GM18507 (cell line): ENCODE measurements at regions not wholly inside any gene's neighbourhood (a gene's known extent, or its start where the extent isn't known, plus 50 kb on each side); places are given as distances from the start of the nearest gene placed in this dataset.

Experiments
- DNase-seq: peaks from one replicate; pipeline ENCODE4 v3.0.0; 2011; ENCODE audit warnings: low read depth; ENCODE audit not compliant: insufficient read length; ENCODE audit errors: extremely low spot score
- FAIRE-seq: peaks from 2 replicates; lab custom pipeline; 2011; peaks lifted over from hg19 to GRCh38; lab: Jason Lieb, UNC

DNA sequence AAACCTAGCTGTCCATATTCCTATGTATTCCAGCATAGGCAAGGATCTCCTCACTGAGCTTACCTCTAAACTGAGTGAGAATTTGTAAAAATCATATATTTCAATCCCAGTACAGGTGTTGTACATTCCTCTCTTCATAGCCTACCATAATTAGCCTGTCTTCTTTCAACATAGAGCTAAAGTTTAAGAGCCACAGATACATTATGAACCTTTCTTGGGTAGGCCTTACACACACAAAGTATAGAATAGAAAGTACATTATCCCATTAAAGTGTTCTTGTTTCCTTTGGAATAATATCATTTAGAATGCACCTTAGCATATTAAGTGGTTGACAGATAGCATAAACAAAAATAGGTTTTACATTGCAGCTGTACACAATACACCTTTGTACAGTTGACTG lies 282.1 kb upstream of the TMEM161B start:
- DNase-seq (no peak), FAIRE-seq (no peak)

DNA sequence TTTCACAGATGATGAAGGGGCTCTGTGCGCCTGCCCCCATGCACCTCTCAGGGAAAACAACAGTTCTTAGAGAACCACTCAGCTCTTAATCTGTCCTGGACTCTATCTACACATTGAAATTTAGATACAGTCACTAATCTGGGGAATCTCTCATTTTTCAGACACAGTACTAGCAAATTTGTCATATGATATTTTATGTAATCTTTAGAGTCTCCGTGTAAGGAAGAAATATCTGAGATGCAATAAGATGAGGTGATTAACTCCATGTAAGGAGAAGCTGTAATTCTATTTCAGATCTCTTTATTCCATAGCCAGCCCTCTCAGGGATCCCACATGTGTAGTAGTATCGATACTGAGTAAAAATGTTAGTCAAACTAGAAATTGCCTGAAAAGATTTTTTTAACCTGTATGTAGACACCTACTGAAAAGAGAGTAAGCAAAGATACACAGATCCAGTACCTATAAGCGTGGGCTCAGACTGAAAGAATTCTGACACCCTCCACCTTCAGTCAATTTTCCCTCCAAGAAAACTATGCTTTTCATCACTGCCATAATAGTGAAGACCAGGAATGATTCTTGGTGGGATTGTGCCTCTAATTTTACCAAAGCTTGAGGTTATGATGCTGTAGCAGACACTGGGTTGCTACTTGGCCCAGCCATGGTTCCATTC lies 279.6 kb upstream of the TMEM161B start:
- FAIRE-seq (no peak), DNase-seq (no peak)

DNA sequence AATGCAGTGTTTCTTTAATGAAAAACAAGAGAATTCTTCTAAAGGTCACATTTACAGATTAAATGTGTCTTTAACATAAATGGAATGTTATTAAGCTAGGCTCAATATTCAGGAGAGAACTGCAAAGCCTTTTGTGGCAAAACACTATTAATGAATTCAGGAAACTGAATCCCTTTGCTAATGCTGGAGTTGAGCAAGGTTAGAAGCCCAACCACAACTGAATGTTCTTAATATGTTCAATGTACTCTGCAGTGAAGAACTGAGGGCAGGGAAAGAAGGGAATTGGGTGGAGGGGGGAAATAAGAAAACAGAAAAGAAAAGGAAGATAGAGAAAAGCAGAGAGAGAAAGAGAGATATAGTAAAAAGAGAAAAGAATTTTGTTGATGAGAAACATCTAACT lies 276.7 kb upstream of the TMEM161B start:
- FAIRE-seq (no peak), DNase-seq (no peak)

DNA sequence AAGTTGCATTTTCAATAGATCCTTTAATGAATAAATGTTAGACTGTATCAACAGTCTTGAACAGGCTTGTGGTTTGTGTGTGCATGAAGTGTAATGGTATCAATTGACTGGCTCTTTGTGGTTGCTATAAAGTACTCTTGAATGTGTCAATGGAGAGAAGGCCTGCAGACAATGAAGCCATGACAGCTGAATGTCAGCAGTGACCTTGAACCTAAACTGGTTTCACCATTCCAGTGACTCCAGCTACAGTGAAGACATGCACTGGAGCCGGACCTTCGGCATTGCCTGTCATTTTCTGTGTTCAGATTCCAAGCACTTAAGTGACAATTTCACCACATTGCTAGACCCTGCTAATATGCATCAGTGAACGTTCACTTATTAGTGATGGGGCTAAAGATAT lies 276.0 kb upstream of the TMEM161B start:
- no peak for FAIRE-seq
- no peak for DNase-seq

DNA sequence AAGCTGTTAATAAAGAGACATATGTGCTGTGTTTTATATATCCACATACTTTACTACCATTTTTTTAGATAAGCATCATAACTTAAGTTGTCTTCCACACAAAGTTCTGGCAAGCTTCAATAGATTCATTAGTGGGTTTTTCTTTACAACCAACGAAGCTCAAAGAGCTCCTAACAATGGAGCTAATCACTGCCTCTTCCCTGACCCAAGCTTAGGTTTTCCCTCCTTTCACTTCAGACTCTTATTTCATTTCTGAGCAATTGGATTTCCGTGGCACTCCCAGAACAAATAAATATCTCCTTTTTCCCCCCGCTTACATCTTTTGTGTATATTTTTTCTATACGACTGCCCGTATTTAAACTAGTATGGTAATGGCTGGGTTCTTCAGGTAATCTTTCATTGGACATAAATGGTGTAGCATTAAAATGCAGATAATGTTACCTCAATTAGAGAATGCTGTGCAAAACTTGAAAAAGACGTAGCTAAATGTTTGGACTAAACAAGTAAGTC lies 275.5 kb upstream of the TMEM161B start:
- no peak for FAIRE-seq
- no peak for DNase-seq

DNA sequence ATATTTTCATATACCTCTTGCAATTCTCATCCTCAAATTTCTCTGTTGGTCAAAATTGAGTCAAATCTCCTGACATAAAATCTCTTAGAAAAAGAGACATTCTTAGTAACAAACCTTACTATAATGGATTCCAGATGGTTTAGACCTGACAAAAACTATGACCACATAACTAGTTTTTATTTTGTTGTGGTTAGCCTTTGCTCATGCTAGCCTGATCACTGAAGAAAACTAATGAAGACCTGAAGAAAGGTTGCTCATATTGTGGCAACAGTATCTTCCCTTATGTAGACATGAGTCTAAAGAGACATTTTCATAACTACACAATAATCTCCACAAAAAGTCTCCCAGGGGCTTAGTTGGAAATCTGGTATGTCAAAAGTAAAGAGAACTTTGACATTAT lies 274.1 kb upstream of the TMEM161B start:
- no peak for DNase-seq
- no peak for FAIRE-seq

DNA sequence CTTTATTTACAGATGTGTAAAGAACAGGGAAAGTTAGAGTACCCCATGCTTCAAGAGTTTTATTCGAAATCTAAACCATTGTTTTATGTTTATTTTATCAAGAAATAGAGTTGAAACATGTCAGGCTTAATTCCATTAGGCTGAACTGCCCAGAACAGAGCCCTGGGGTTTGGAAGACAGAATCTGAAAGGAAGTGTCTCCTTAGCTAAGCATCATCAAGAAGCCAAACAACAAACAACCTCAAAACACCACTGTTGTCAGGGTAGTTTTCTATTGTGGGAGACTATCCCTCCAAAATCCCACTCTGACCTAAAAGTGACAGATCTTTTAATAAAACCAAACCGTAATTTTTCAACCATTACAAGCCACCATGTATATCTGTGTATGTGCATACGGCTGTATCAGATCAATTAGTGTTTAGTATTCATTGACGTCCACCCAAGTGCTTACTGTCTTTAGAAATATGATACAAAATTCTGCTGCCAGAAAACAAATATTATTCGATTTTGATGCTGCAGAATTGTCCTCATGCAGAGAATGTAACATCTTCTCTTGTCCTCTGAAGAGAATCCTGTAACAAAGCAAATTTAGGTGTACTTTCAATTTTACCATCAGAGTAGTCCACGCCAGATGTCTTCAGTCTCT lies 271.9 kb upstream of the TMEM161B start:
- no peak for FAIRE-seq
- DNase-seq: no peak

DNA sequence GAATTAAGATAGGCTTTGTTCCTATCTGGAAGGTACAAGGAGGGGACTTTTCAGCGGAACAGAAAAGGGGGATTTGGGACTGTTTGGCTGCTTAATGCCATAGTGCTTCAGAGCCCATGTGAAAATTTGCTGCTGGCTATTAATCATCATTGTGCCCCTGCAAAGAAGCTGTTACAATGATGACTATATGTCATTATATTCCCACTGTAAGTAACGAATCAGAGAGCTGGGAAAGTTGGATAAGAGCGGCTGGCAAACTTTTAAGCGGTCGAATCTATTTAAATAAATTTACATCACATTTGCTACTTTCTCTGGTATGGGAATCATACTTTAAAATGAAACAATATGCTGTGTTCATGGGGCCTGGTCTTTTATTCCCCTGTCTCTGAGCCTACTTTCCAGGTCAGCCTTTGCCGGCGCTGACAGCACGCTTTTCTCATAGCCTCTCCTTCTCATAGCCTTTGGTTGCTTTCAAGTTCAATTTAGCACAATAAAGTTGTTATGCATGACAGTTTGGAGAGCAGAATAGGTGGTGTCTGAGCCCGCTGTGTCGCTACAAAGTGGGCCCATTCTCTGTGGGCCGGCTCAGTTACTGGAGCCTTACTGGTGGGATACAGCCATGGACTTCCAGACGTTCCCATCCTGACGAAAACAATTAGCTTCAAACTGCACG lies 271.2 kb upstream of the TMEM161B start:
- FAIRE-seq (no peak), DNase-seq (no peak)

DNA sequence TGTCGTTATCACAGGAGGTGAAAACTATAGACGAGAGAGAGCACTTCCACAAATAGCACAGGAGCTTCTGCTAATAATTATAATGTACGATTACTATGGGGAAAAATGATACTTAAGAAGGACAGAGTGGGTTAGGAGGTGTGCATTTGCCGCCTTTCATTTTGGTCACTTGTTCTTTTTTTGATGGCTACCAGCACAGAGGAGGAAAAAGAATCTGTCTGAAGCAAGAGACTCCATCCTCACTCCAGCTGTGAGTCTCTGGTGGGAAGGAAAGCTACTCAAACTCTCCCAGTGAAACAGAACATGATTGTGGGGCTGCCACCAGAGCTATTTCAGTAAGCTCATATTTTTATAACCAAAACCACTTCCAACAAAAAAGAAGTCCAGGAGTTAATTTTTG lies 270.4 kb upstream of the TMEM161B start:
- no peak for FAIRE-seq
- DNase-seq: no peak

DNA sequence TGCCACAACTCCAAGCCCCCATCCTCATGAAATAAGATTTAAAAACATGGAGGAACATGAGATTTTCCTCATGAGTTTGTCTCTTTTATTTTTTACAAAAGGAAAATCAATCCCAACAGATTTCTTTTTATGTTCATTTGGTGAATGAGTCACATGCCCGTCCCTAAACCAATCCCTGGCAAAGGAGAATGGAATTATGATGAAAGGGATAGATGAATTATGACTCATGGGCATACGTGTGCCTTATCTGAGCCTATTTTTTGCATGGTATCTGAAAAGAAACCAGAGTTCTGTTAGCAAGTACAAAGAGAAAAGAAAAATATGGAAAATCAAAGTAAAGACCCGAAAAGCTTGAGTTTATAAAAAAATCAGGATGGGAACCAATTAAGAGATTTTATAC lies 267.5 kb upstream of the TMEM161B start:
- FAIRE-seq: no peak
- DNase-seq: no peak

DNA sequence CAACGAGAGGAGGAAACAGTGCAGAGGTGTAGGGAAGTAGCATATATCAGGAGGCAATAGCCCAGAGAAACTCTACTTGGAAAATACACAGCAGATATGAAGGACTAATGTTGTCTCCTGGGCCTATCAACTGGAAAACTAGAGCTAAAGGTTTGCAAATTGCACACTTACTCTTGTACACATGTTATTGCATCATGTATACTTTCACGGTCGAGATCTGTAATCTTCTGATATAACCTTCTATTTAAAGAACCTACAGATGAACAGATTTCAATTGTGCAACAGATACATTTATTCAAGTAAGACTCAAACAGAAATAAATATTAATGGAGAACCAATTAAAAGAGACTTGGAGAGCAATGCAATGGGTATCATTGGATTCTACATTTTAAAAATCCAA lies 256.3 kb upstream of the TMEM161B start:
- FAIRE-seq (no peak), DNase-seq (no peak)

DNA sequence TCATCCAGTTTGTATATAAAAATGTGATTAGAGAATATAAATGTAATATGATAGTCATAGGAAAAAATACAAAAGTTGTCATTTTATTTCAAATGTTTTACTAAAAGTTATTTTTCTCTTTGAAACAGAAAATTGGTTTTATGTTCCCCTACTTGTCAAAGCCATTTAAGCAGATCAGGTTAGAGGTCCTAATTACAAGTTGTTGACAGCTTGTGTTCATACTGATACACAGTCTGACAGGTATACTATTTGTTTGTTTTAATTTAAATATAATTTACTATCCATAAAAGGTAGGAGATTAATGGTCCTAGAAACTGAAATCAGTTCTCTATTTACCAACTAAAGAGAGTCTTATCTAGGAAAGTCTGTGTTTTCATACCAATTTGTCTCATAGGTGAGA lies 250.4 kb upstream of the TMEM161B start:
- no peak for FAIRE-seq
- DNase-seq: no peak

DNA sequence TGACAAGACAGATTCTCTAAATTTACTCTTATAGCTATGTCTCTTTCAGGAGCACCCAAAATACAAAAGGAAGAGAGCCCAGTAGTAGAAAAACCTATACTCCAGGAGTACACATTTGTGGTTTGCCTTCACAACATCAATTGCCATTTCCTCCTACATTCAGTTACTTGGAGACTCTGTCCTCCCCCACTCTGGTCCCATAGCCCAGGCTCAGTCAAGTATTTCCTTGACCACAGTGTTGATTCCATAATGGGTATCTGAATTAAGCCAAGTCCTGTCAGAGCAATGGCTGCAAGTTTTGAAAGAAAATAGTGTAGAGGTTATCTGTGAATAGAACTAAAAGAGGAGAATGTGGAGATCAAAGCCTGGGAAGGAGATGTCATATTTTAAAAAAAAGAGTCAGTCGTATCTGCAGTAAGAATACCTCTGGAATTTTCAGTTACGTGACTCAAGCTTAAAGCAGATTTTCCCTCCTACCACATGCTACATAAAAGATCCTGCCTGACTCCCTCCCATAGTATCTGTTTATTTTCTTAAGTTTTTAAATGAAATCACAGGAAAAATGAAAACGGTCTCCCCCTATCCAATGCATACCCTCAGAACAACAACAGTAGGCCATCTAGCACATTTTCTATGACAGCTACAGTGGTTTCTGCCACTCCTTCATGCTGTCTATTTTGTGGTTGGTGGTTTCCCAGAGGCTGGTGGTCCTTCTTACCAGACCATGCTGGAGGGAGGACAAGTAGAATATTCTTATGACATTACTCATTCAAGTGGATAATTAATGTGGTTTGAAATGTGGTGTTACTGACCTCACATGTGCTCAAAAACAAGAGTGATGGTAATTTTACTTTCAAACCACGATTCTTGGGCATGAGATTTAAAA lies 249.7 kb upstream of the TMEM161B start:
- DNase-seq (no peak), FAIRE-seq (no peak)

DNA sequence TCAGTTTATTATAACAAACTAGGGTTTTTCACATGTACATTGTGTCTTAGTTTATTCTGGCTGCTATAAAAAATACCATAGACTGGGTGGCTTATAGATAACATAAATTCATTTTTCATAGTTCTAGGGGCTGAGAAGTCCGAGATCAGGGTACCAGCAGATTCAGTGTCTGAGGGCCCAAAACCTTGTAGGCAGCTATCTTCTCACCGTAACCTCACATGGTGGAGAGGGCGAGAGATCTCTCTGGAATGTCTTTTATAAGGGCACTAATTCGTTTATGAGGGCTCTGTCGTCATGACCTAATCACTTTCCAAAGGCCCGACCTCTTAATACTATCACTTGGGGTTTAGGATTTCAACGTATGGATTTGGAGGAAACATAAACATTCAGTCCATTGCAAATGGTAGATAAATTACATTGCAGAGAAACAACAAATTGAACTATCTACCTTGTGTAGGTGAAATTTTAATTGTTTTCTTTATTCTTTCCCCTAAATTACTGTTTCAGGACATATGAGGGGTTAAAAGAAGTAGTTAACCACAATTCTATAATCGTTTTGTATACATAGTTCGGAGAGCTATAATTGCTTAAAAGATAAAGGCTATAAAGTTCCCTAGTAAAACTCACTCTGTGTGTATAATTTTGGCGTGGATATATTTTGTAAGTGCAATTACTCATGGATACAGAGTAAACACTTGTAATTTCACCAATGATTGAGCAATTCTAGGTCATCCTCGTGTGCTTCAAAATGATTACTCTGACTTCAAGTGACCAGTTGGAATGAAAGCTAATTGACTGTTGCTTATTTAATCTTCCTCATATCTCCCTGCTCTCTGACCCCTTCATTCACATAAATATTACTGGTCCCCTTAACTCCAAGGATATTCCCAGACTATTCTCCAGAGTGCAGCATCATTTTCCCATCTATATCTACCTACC lies 247.5 kb upstream of the TMEM161B start:
- DNase-seq (no peak), FAIRE-seq (no peak)

DNA sequence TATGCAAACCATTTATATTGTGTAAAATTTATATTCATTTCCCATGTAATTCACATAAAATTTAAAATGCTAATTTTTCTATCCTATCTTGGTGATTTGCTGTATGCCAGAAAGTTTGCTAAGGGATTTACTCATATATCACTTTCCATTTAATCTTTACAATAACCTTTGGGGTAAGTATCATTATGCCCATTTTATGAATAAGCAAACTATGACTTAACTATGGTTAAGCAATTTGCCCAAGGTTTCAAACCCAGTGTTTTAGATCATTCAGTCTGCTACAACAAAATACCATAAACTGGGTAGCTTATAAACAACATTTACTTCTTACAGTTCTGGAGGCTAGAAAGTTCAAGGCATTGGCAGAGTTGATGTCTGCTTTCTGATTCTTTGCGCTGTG lies 246.4 kb upstream of the TMEM161B start:
- DNase-seq (no peak), FAIRE-seq (no peak)

DNA sequence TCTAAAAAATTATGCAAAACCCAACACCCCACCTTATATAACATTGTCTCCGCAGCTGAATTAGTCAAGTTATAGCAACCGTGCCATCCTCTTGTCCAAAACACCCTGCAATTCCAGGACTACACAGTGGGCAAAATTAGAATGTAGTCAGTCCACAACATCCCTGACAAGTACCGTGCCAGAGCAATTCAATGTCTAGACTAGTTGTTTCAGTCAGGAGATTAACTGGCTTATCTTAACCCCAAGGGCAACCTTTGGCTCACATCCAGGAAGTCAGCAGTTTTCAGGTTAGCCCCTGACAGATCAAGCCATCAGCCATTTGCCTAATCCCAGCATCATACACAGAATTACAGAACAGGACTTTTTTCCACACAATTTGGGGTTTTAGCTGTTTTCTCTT lies 240.8 kb upstream of the TMEM161B start:
- DNase-seq: no peak

DNA sequence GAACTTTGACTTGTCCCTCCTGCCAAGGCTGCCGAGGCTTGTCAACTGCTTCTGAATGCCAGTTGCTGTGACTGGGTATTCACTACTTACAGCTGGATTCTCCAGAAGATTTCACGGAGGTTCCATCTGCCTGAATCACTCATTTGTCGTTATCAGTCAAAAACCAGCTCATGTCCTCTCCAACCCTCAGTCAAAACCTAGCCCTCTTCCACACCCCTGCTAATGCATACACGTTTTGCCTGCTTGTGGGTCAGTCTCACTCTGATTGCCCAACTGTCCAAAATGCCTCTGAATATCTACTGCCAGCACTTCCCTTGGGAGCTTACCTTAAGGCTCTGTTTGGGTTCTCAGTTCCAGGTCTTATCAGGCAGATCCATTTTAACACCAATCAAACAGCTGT lies 238.6 kb upstream of the TMEM161B start:
- DNase-seq: no peak
- no peak for FAIRE-seq

More for the DNA sequence above, 240.8 kb upstream of the TMEM161B start:
- no peak for FAIRE-seq

DNA sequence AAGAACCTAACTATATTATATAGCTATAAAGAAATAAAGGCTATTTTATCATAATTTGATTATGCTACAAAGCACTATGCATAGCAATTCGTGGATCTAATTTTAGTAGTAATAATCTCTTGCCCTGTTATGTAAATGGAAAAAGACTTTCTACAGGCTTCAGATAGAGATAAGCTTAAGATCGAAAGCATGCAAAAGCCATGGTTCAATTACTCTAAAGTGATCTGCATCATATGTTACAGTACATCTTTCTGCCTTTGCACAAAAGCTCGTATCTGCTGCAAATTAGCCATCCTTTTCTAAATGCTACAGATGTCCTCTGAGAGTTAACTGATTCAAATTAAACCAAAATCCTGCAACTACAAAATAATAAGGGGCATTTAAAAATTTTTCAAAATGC lies 234.8 kb upstream of the TMEM161B start:
- no peak for FAIRE-seq
- no peak for DNase-seq

DNA sequence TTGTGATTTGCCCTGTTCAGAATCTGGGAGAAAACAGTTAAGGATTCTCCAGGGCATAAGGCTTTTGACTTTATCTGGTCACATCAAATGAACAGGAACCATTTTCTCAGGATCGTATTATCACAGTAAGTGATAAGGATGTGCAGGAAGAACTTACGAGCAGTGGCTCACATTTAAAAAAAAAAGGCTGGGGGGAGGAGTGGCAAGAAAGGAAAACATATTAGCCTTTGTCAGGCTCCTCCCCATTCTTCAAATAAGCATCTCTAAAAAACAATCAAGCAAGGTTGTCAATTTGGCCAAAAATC lies 234.3 kb upstream of the TMEM161B start:
- FAIRE-seq: no peak
- DNase-seq: no peak
